ENCODE measurements at regions not wholly inside any gene's neighbourhood (a gene's known extent, or its start where the extent isn't known, plus 50 kb on each side); places are given as distances from the start of the nearest gene placed in this dataset.

- TF ChIP-seq NFE2L1 (tag; IDR thresholded peaks at IDR 0.05; ENCODE audit: borderline replicate concordance, low read depth) (0 out of 2 replicates have a peak, but pooled peaks have one; percentile 2), PHF20 (IDR thresholded peaks at IDR 0.05; ENCODE audit: partially characterized antibody) (no peak), SLC30A9 (CRISPR knock-in tag; IDR thresholded peaks at IDR 0.05) (no peak), TEAD1 (CRISPR knock-in tag; IDR thresholded peaks at IDR 0.05) (peak in 1 of 2 experiments; percentile 84; a peak in 2 of 4 replicates), ZNF395 (CRISPR knock-in tag; IDR thresholded peaks at IDR 0.05) (peak; percentile 97), ZNF41 (CRISPR knock-in tag; conservative IDR thresholded peaks at IDR 0.05) (peak; percentile 83), C11orf30 (IDR thresholded peaks at IDR 0.05; ENCODE audit: low read depth) (no peak), CHD1 (IDR thresholded peaks at IDR 0.05; ENCODE audit: low read length) (no peak), OTX1 (CRISPR knock-in tag; IDR thresholded peaks at IDR 0.05) (peak; percentile 51; the same call in 1 of the 2 replicates), PHB2 (IDR thresholded peaks at IDR 0.05; ENCODE audit: low read depth) (no peak), MAFF (IDR thresholded peaks at IDR 0.05; ENCODE audit: low read length) (no peak), SETDB1 (IDR thresholded peaks at IDR 0.05; ENCODE audit: low read length) (no peak), ZC3H4 (CRISPR knock-in tag; IDR thresholded peaks at IDR 0.05; ENCODE audit: borderline replicate concordance) (no peak), MAZ (CRISPR knock-in tag; conservative IDR thresholded peaks at IDR 0.05 in 1 of 2, IDR thresholded peaks at IDR 0.05 in 1 of 2) (peak in 1 of 2 experiments; percentile 77; a peak in 3 of 4 replicates), BCLAF1 (IDR thresholded peaks at IDR 0.05; ENCODE audit: borderline replicate concordance in 1 of 2, control insufficient read depth in 1 of 2, low read depth in 2 of 2, low read length in 1 of 2) (no peak), KDM2B (CRISPR knock-in tag; IDR thresholded peaks at IDR 0.05) (no peak), SMARCE1 (IDR thresholded peaks at IDR 0.05) (peak; percentile 67), BRF2 (IDR thresholded peaks at IDR 0.05; ENCODE audit: borderline replicate concordance, insufficient read depth, insufficient read length) (no peak), POLR2A (conservative IDR thresholded peaks at IDR 0.05) (0 out of 2 replicates have a peak, but pooled peaks have one; percentile 11), ZFPM2 (CRISPR knock-in tag; IDR thresholded peaks at IDR 0.05) (no peak), ETS1 (conservative IDR thresholded peaks at IDR 0.05; ENCODE audit: control insufficient read depth, low read depth, low read length) (no peak)
These were observed 70.2 kb upstream of the CD93 start (continued) for GRCh38 chr20:23156170-23156841.
